Uterus (tissue), 3 donors: ENCODE measurements at regions not wholly inside any gene's neighbourhood (a gene's known extent, or its start where the extent isn't known, plus 50 kb on each side); places are given as distances from the start of the nearest gene placed in this dataset.

Experiments used
- DNase-seq, 2 donors: peaks; one replicate each; pipeline ENCODE4 v3.0.0-alpha.2; 2019 to 2020
- H3K27ac ChIP-seq, 2 donors: fragments of 200-600 bp; sonication (generic); 1 replicate in 1 of 2; 2 replicates in 1 of 2; pipeline ENCODE4 v1.5.1; 2016 to 2018
- H3K27me3 ChIP-seq, 2 donors: fragments of 200-600 bp; sonication (generic); one replicate each; pipeline ENCODE4 v1.5.1; 2018 to 2019; ENCODE audit warnings: control low read depth in 1 of 2
- H3K36me3 ChIP-seq, 2 donors: fragments of 200-600 bp; sonication (generic); one replicate each; pipeline ENCODE4 v1.5.1; 2019; ENCODE audit warnings: control low read depth in 1 of 2
- H3K4me1 ChIP-seq, 2 donors: fragments of 200-600 bp; sonication (generic); one replicate each; pipeline ENCODE4 v1.5.1; 2018 to 2019; ENCODE audit warnings: control low read depth in 1 of 2
- H3K4me3 ChIP-seq, 2 donors: fragments of 200-600 bp; sonication (generic); 1 replicate in 1 of 2; 2 replicates in 1 of 2; pipeline ENCODE4 v1.5.1; 2018 to 2019; ENCODE audit warnings: mild to moderate bottlenecking in 1 of 2
- H3K9me3 ChIP-seq, 2 donors: fragments of 200-600 bp; sonication (generic); one replicate each; pipeline ENCODE4 v1.5.1; 2019; ENCODE audit warnings: control low read depth in 1 of 2
- POLR2A ChIP-seq, 2 donors: fragments of 450-650 bp; IDR thresholded peaks; one replicate each; pipeline ENCODE4 v1.6.1; 2016; ENCODE audit warnings: antibody characterized with exemption in 2 of 2, mild to moderate bottlenecking in 1 of 2, moderate library complexity in 1 of 2
- intact Hi-C: fragments of 100-400 bp; cut with DNase I; formaldehyde crosslinking; loops from one replicate; pipeline ENCODE4 v1.15.1; 2023; ENCODE audit warnings: low total_unique reads
- TF ChIP-seq, protein P1 (sequence below), 4 experiments: fragments of 200-600 bp in 2 of 4; fragments of 450-650 bp in 2 of 4; sonication (generic) in 2 of 4; IDR thresholded peaks; one replicate each; pipeline ENCODE4 v1.5.1; 2016 to 2019; ENCODE audit warnings: antibody characterized with exemption in 4 of 4, mild to moderate bottlenecking in 2 of 4, moderate library complexity in 1 of 4
- donor health status: DM: yes; HTN: yes; CAD: no.

DNA sequence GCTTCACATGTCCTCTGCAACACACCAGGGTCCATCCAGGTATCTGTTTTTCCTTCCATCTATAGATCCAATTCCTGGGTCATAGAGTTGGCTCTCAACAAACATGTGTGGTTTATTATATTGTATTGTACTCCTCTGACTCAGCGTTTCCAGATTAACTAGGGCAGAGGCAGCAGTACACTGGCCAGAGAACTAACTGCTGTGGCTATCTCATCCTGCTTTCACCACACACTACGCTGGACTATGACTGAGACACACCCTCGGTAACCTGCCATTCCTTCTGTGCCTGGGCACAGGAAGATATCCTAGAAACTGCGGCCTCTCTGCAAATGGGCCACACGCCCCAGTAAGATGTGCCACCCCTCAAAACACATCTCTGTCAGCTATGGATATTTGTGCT, 159.8 kb upstream of the STK17B start:
- H3K4me3 ChIP-seq: no peak overlapping the region
- H3K9me3 ChIP-seq: no peaks in the 10 kb centered on the region
- H3K36me3 ChIP-seq: no peaks in the 10 kb centered on the region
- no peaks in the 10 kb centered on the region for H3K4me1 ChIP-seq
- no peaks in the 10 kb centered on the region for H3K27me3 ChIP-seq
- TF ChIP-seq, protein P1, sequence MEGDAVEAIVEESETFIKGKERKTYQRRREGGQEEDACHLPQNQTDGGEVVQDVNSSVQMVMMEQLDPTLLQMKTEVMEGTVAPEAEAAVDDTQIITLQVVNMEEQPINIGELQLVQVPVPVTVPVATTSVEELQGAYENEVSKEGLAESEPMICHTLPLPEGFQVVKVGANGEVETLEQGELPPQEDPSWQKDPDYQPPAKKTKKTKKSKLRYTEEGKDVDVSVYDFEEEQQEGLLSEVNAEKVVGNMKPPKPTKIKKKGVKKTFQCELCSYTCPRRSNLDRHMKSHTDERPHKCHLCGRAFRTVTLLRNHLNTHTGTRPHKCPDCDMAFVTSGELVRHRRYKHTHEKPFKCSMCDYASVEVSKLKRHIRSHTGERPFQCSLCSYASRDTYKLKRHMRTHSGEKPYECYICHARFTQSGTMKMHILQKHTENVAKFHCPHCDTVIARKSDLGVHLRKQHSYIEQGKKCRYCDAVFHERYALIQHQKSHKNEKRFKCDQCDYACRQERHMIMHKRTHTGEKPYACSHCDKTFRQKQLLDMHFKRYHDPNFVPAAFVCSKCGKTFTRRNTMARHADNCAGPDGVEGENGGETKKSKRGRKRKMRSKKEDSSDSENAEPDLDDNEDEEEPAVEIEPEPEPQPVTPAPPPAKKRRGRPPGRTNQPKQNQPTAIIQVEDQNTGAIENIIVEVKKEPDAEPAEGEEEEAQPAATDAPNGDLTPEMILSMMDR (IDR thresholded peaks at IDR 0.05): no peak
- no peak for TF ChIP-seq POLR2A (IDR thresholded peaks at IDR 0.05)
- no peak for DNase-seq
- intact Hi-C loops: no loop called here
- H3K27ac ChIP-seq: peak overlapping the region in 1 of 2 donors; percentile 53

DNA sequence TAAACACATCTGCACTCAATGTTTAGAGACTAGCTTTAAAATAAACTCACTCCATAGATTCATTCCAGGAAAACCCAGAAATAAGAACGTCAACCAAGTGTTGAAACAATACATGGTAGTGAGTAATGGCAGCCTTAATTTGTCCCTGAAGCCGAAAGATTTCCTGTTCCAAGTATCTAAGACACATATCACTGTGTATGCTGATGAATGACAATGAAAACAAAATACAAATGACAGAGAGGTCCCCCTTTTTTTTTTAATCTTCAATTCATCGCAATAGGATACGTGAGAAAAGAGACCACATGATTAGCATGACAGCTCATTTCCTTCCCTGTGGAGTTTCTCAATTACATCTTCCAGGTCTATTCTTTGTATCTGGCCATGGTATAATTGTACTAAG, 160.5 kb upstream of the STK17B start:
- Histone ChIP-seq H3K27me3 (no peaks in the 10 kb centered on the region), H3K4me1 (no peaks in the 10 kb centered on the region), H3K4me3 (no peak overlapping the region), H3K27ac (peak overlapping the region in 1 of 2 donors; percentile 53), H3K9me3 (no peaks in the 10 kb centered on the region), H3K36me3 (no peaks in the 10 kb centered on the region)
- DNase-seq: no peak
- intact Hi-C loops: no loop called here
- no peak for TF ChIP-seq POLR2A (IDR thresholded peaks at IDR 0.05)

DNA sequence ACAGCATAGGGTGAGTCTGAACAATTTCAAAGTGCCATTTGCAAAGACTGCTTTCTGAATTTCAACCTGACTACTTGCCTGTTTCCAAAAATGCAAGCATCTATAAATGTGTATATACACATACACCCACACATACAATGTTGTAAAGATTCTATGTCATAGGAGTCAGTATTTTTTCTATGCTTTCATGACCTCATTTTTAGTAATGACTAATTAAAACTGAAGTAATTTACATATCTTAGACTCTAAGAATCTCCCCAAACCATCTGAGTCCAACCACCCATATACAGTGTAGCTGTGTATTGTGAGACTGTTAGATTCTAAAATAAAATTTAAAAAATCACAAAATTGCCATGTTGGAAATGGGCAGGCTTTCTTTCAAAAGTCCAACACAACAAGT, 162.0 kb upstream of the STK17B start:
- Histone ChIP-seq H3K36me3 (no peaks in the 10 kb centered on the region), H3K4me3 (no peak overlapping the region), H3K4me1 (no peaks in the 10 kb centered on the region), H3K27me3 (no peaks in the 10 kb centered on the region), H3K27ac (no peak overlapping the region), H3K9me3 (no peaks in the 10 kb centered on the region)
- intact Hi-C loops: no loop called here
- DNase-seq: no peak
- no peak for TF ChIP-seq POLR2A (IDR thresholded peaks at IDR 0.05)
- TF ChIP-seq, protein P1 (IDR thresholded peaks at IDR 0.05): no peak

DNA sequence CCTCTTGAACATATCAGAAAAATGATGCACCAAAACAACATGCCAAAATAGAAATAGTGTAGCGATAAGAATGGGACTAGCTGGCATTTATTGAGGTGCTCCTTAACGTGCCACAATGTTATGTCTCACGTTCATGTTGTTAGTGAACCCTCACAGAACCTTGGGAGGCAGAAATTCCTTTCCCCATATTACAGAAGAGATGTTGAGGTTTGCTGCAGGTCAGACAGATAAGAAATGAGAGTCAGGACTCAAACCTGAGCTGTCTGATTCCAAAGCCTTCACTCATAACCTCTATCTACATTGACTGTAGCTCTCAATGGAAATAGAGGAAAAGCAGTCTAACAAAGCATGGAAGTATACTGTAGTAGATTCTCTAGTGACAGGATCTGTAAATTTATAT, 163.3 kb upstream of the STK17B start:
- Histone ChIP-seq H3K4me3 (no peak overlapping the region), H3K9me3 (no peaks in the 10 kb centered on the region), H3K4me1 (no peaks in the 10 kb centered on the region), H3K27ac (no peak overlapping the region), H3K36me3 (no peaks in the 10 kb centered on the region), H3K27me3 (no peaks in the 10 kb centered on the region)
- DNase-seq: no peak
- TF ChIP-seq, protein P1 (IDR thresholded peaks at IDR 0.05): no peak
- no peak for TF ChIP-seq POLR2A (IDR thresholded peaks at IDR 0.05)
- intact Hi-C loops: no loop called here

DNA sequence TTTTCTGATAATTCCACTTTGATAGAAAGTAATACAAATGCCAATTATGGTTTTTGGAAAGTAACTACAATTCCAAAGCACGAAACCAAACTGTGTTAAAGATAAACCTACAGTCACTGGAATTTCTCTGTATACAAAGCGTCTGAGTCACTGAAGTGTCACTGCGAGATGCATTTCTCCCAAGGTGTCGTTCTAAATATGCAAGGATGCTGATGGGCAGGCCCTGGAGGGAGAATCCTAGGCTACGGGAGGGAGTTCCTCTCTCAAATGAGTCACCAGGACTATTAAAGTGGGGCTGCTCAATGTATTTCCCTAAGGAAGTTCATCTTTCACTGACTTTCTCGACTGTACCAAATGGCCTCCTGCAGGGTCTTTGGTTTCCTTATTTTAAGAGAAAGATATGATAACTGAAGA, 163.8 kb upstream of the STK17B start:
- Histone ChIP-seq H3K27me3 (no peaks in the 10 kb centered on the region), H3K36me3 (no peaks in the 10 kb centered on the region), H3K4me1 (no peaks in the 10 kb centered on the region), H3K4me3 (no peak overlapping the region), H3K9me3 (no peaks in the 10 kb centered on the region), H3K27ac (no peak overlapping the region)
- no peak for DNase-seq
- intact Hi-C loops: no loop called here
- TF ChIP-seq POLR2A (IDR thresholded peaks at IDR 0.05): no peak

DNA sequence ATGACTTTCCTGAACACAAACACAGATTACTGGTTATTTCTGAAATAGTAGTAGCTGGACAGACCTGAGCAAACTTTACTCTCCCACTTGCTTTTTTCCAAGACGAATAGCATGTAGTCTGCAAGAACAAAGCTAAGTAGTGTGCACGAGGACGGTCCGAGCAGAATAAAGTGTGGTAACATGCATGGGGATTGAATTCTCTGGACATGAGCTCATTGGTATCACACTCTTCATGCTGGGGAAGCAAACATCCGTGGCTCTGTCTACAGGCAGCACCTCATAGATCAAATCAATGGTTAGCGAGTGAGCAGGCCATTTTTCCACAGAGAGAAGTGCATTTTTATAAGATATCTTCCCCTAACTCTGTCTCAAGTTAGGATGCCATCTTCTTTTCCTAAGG, 164.8 kb upstream of the STK17B start:
- no peaks in the 10 kb centered on the region for H3K4me1 ChIP-seq
- H3K27me3 ChIP-seq: no peaks in the 10 kb centered on the region
- H3K27ac ChIP-seq: no peak overlapping the region
- no peak overlapping the region for H3K4me3 ChIP-seq
- TF ChIP-seq POLR2A (IDR thresholded peaks at IDR 0.05): no peak
- TF ChIP-seq, protein P1 (IDR thresholded peaks at IDR 0.05): no peak
- H3K36me3 ChIP-seq: no peaks in the 10 kb centered on the region
- intact Hi-C loops: no loop called here
- no peak for DNase-seq
- H3K9me3 ChIP-seq: no peaks in the 10 kb centered on the region
